ENCODE measurements at regions not wholly inside any gene's neighbourhood (a gene's known extent, or its start where the extent isn't known, plus 50 kb on each side); places are given as distances from the start of the nearest gene placed in this dataset.

- no peak for TF ChIP-seq CTCF (conservative IDR thresholded peaks at IDR 0.05; ENCODE audit: low read length)
- no peak for TF ChIP-seq EZH2phosphoT487 (IDR thresholded peaks at IDR 0.05; ENCODE audit: borderline replicate concordance)
Measured at GRCh38 chr12:62044450-62045135, 215.6 kb upstream of the USP15 start.

Measured in Loucy (cell line).